Thymus (tissue), 11 donors: ENCODE measurements at regions not wholly inside any gene's neighbourhood (a gene's known extent, or its start where the extent isn't known, plus 50 kb on each side); places are given as distances from the start of the nearest gene placed in this dataset.

ENCODE experiments used
- DNase-seq, 9 donors: peaks; one replicate each; pipeline ENCODE4 v3.0.0-alpha.2; 2013; ENCODE audit warnings: low spot score in 9 of 9, low read depth in 6 of 9, missing footprints in 1 of 9
- H3K27ac ChIP-seq, 2 donors: one replicate each; pipeline ENCODE4 v1.5.1; 2013; ENCODE audit warnings: control low read depth in 1 of 2, low read depth in 1 of 2, low read length in 1 of 2, mild to moderate bottlenecking in 1 of 2, moderate library complexity in 1 of 2
- H3K27me3 ChIP-seq, 2 donors: one replicate each; pipeline ENCODE4 v1.5.1; 2013; ENCODE audit warnings: low read length in 1 of 2; ENCODE audit not compliant: control insufficient read depth in 2 of 2, insufficient read depth in 1 of 2
- H3K36me3 ChIP-seq, 2 donors: one replicate each; pipeline ENCODE4 v1.5.1; 2013; ENCODE audit warnings: low read length in 1 of 2, mild to moderate bottlenecking in 1 of 2, moderate library complexity in 1 of 2; ENCODE audit not compliant: control insufficient read depth in 2 of 2, insufficient read depth in 2 of 2
- H3K4me1 ChIP-seq, 2 donors: one replicate each; pipeline ENCODE4 v1.5.1; 2013; ENCODE audit warnings: low read length in 2 of 2; ENCODE audit not compliant: control insufficient read depth in 2 of 2, insufficient read depth in 2 of 2
- H3K4me3 ChIP-seq, 2 donors: one replicate each; pipeline ENCODE4 v1.5.1; 2013; ENCODE audit warnings: low read length in 2 of 2, control low read depth in 1 of 2, mild to moderate bottlenecking in 1 of 2
- H3K9me3 ChIP-seq, 2 donors: one replicate each; pipeline ENCODE4 v1.5.1; 2013; ENCODE audit warnings: low read length in 1 of 2, mild to moderate bottlenecking in 1 of 2; ENCODE audit not compliant: control insufficient read depth in 2 of 2, insufficient read depth in 1 of 2
- WGBS: extraction: QIAGEN DNeasy Blood & Tissue Kit; methylation state at CpG from one replicate; pipeline ENCODE4 v1.1.7; 2013; 5-methylcytosine and 5-hydroxymethylcytosine counted together
- donor health status: healthy.

GRCh38 chr10:105534086-105534485 is 893.0 kb downstream of the SORCS3 start:
- WGBS, result 67% methylated on average over 1 of the region's 1 CpG
- Histone ChIP-seq H3K36me3 (no peaks in the 10 kb centered on the region), H3K9me3 (no peaks in the 10 kb centered on the region), H3K27ac (no peak overlapping the region), H3K27me3 (no peaks in the 10 kb centered on the region), H3K4me1 (no peaks in the 10 kb centered on the region), H3K4me3 (no peak overlapping the region)
- no peak for DNase-seq

DNA sequence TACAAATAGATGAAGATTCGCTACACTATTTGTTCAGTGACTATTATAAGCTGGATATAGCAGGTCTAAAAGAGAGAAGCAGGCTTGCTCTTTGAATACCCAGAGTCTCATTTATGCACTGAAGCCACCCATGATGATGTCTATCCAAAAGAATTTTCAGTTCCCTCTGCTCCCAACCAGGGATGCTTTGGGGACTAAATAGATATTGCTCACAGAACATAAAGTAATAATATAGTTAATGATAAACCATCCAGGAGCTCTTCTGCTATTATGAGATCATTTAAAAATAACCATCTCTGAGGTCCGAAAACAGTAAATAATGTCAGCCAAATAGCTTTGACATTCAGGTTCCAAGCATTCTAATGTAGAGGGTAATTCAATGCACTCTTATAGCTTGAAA is 875.4 kb downstream of the SORCS3 start:
- Histone ChIP-seq H3K27ac (no peak overlapping the region), H3K4me3 (no peak overlapping the region), H3K36me3 (no peaks in the 10 kb centered on the region), H3K9me3 (no peaks in the 10 kb centered on the region), H3K27me3 (no peaks in the 10 kb centered on the region), H3K4me1 (no peaks in the 10 kb centered on the region)
- DNase-seq, result no peak
- WGBS, result 95% methylated on average over 2 of the region's 2 CpGs

DNA sequence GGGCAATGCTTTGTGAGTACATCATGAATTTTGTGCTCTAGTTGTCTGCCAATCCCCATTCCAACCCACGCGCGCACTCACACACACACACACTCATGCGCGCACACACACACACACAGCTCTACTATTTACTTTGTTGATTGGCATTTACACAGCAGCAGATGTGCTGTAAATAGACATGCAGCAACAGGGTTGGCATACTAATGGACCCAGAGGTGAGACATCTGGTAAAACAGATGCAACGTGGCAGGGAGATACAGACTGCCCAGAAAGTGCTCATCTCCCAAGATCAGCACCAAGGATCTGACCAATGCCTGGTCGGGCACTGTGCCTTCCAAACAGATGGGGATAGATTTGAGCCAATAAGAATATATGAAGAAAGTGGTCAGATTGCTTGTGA is 873.0 kb downstream of the SORCS3 start:
- Histone ChIP-seq H3K27me3 (no peaks in the 10 kb centered on the region), H3K27ac (no peak overlapping the region), H3K4me3 (no peak overlapping the region), H3K36me3 (no peaks in the 10 kb centered on the region), H3K4me1 (no peaks in the 10 kb centered on the region), H3K9me3 (no peaks in the 10 kb centered on the region)
- WGBS, result 94% methylated on average over 7 of the region's 7 CpGs
- no peak for DNase-seq

- no peaks in the 10 kb centered on the region for H3K4me1 ChIP-seq
- H3K4me3 ChIP-seq, result no peak overlapping the region
- no peaks in the 10 kb centered on the region for H3K9me3 ChIP-seq
- H3K27me3 ChIP-seq, result no peaks in the 10 kb centered on the region
- 81% methylated on average over 3 of the region's 3 CpGs for WGBS
- no peak for DNase-seq
- H3K27ac ChIP-seq, result no peak overlapping the region
- no peaks in the 10 kb centered on the region for H3K36me3 ChIP-seq
These were observed 868.4 kb downstream of the SORCS3 start for GRCh38 chr10:105509517-105509916.

DNA sequence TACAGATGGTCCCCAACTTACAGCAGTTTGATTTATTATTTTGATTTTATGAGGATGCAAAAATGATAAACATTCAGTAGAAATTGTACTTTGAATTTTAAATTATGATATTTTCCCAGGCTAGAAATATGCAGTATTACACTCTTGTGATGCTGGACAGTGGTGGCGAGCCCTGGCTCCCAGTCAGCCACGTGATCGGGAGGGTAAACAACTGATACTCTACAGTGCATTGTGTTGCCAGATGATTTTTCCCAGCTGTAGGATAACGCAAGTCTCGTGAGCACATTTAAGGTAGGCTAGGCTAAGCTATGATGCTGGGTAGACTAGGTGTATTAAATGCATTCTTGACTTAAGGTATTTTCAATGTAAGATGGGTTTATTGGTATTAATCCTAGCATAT is 865.2 kb downstream of the SORCS3 start:
- H3K4me3 ChIP-seq, result no peak overlapping the region
- H3K27ac ChIP-seq, result no peak overlapping the region
- no peaks in the 10 kb centered on the region for H3K4me1 ChIP-seq
- no peaks in the 10 kb centered on the region for H3K9me3 ChIP-seq
- no peaks in the 10 kb centered on the region for H3K27me3 ChIP-seq
- no peak for DNase-seq
- WGBS, result 94% methylated on average over 5 of the region's 5 CpGs
- H3K36me3 ChIP-seq, result no peaks in the 10 kb centered on the region

DNA sequence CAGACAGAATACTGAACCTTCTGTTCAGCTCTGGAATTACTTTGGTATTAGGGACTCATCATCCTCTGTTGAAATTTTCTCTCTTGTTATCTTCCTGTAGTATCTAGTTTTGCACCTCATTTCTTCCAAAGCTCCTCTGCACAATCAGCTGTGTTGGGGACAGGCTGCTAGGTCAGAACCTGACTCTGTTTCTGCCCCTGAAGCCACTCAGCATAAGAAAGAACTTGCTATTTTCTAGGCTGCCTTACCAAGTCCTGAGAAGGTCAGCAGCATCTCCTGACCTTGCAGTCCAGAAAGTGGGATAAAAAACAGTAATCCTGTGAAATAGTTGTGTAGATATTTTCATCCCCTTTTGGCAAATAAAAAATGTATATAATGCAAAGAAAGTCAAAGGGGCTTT is 862.6 kb downstream of the SORCS3 start:
- Histone ChIP-seq H3K27ac (no peak overlapping the region), H3K4me1 (no peaks in the 10 kb centered on the region), H3K4me3 (no peak overlapping the region), H3K36me3 (no peaks in the 10 kb centered on the region), H3K27me3 (no peaks in the 10 kb centered on the region), H3K9me3 (no peaks in the 10 kb centered on the region)
- DNase-seq, result no peak

GRCh38 chr10:105502058-105502457 is 861.0 kb downstream of the SORCS3 start:
- DNase-seq, result no peak

DNA sequence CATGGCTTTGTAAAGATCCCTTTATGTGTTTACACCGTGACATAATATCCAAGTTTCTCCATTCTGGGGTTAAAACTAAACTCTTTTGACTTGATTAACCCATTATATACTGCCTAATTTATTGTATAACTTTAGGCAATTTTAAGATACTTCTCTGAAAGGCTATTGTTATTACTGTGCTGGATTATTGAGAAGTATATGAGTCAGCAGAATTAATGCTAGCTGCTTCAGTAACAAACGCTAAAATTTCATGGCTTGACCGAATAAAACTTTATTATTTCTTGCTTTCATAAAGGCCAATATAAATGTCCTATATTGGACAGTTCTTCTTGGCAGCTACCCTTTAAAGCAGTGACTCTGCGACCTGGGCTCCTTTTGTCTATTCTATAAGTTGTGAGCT is 853.9 kb downstream of the SORCS3 start:
- 91% methylated on average over 4 of the region's 4 CpGs for WGBS
- no peak for DNase-seq
- H3K36me3 ChIP-seq, result no peaks in the 10 kb centered on the region
- no peak overlapping the region for H3K27ac ChIP-seq
- H3K9me3 ChIP-seq, result no peaks in the 10 kb centered on the region
- H3K4me3 ChIP-seq, result no peak overlapping the region
- H3K27me3 ChIP-seq, result no peaks in the 10 kb centered on the region
- no peaks in the 10 kb centered on the region for H3K4me1 ChIP-seq

More at GRCh38 chr10:105502058-105502457, 861.0 kb downstream of the SORCS3 start:
- H3K27ac ChIP-seq, result no peak overlapping the region
- no peak overlapping the region for H3K4me3 ChIP-seq
- no peaks in the 10 kb centered on the region for H3K4me1 ChIP-seq
- H3K9me3 ChIP-seq, result no peaks in the 10 kb centered on the region
- H3K27me3 ChIP-seq, result no peaks in the 10 kb centered on the region
- no peaks in the 10 kb centered on the region for H3K36me3 ChIP-seq
- WGBS, result 61% methylated on average over 3 of the region's 3 CpGs

- Histone ChIP-seq H3K36me3 (no peaks in the 10 kb centered on the region), H3K27me3 (no peaks in the 10 kb centered on the region), H3K4me1 (no peaks in the 10 kb centered on the region), H3K27ac (no peak overlapping the region), H3K9me3 (no peaks in the 10 kb centered on the region), H3K4me3 (no peak overlapping the region)
- WGBS, result 82% methylated on average over 2 of the region's 2 CpGs
- DNase-seq, result no peak
These were observed 853.2 kb downstream of the SORCS3 start for GRCh38 chr10:105494303-105494702.

DNA sequence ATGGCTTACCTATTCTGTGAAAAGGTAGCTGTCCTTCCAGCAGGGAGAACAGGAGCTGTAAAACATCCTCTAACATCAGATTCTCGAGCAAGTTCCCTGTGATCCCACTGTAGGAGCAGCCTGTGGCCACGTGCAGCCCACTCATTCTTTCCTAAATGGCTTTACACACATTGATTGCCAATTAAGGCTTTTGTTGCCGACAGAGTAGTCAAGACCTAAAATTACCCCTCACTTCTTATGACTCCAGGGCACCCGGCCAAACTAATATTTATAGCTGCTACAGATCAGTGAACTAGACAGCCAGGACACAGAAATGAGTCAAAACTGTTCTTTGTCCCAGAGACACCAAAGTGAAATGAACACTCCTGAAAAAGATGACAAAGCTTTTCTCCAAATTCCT is 832.1 kb downstream of the SORCS3 start:
- WGBS, result 54% methylated on average over 4 of the region's 4 CpGs
- H3K27ac ChIP-seq, result no peak overlapping the region
- H3K36me3 ChIP-seq, result no peaks in the 10 kb centered on the region

More for the DNA sequence above, 832.1 kb downstream of the SORCS3 start:
- Histone ChIP-seq H3K27me3 (no peaks in the 10 kb centered on the region), H3K4me3 (no peak overlapping the region), H3K9me3 (no peaks in the 10 kb centered on the region), H3K4me1 (no peaks in the 10 kb centered on the region)
- DNase-seq, result no peak
